ENCODE measurements at regions not wholly inside any gene's neighbourhood (a gene's known extent, or its start where the extent isn't known, plus 50 kb on each side); places are given as distances from the start of the nearest gene placed in this dataset.

DNA sequence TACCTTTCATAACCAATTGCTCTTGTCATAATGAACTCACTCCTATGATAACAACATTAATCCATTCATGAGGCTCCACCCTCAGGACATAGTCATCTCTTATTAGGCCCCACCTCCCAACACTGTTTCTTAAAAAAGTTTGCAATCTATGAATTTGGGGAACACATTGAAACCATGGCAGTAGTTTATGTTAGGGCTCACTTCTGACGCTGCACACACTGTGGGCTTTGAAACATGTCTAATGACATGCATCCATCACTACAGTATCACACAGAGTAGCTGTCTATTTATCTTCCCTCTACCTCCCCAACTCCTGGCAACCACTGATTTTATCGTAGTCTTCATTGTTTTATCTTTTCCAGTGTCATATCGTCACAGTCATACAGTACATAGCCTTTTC, 299.8 kb downstream of the GLRX3 start:
- TF ChIP-seq, protein P1, sequence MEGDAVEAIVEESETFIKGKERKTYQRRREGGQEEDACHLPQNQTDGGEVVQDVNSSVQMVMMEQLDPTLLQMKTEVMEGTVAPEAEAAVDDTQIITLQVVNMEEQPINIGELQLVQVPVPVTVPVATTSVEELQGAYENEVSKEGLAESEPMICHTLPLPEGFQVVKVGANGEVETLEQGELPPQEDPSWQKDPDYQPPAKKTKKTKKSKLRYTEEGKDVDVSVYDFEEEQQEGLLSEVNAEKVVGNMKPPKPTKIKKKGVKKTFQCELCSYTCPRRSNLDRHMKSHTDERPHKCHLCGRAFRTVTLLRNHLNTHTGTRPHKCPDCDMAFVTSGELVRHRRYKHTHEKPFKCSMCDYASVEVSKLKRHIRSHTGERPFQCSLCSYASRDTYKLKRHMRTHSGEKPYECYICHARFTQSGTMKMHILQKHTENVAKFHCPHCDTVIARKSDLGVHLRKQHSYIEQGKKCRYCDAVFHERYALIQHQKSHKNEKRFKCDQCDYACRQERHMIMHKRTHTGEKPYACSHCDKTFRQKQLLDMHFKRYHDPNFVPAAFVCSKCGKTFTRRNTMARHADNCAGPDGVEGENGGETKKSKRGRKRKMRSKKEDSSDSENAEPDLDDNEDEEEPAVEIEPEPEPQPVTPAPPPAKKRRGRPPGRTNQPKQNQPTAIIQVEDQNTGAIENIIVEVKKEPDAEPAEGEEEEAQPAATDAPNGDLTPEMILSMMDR (IDR thresholded peaks at IDR 0.05; ENCODE audit: low read length), result no peak
- no peak for TF ChIP-seq EZH2 (IDR thresholded peaks at IDR 0.05; ENCODE audit: borderline replicate concordance, low read length)
